Loucy (cell line): ENCODE measurements at regions not wholly inside any gene's neighbourhood (a gene's known extent, or its start where the extent isn't known, plus 50 kb on each side); places are given as distances from the start of the nearest gene placed in this dataset.

Experiments used
- EZH2phosphoT487 ChIP-seq: fragments of 200-600 bp; IDR thresholded peaks from 2 replicates; pipeline ENCODE4 v1.6.1; 2018; ENCODE audit warnings: antibody characterized with exemption, mild to moderate bottlenecking, moderate library complexity, borderline replicate concordance
- TF ChIP-seq, protein P1 (sequence below): fragments of 200-600 bp; sonication (generic); conservative IDR thresholded peaks from 2 replicates; pipeline ENCODE4 v1.5.1; 2014; ENCODE audit warnings: mild to moderate bottlenecking, antibody characterized with exemption, low read length

DNA sequence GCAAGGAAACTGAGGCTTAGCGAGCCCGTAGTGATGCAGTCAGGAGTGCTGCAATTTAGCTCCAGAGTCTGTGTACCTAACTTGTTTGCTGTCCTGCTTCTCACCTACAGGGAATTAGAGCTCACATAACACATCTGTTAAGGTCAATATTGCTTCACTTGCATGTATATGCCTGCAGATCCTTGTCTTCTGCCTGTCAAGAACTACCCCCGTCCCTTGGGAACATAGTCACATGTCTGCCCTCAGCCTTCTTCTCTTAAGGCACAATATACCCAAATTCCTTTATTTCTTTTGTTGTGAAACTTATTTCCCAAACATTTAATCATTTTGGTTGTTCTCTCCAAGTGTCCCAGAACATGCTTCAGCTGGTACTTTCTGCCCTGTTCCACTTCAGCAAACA lies 103.3 kb upstream of the LEF1 start:
- TF ChIP-seq, protein P1, sequence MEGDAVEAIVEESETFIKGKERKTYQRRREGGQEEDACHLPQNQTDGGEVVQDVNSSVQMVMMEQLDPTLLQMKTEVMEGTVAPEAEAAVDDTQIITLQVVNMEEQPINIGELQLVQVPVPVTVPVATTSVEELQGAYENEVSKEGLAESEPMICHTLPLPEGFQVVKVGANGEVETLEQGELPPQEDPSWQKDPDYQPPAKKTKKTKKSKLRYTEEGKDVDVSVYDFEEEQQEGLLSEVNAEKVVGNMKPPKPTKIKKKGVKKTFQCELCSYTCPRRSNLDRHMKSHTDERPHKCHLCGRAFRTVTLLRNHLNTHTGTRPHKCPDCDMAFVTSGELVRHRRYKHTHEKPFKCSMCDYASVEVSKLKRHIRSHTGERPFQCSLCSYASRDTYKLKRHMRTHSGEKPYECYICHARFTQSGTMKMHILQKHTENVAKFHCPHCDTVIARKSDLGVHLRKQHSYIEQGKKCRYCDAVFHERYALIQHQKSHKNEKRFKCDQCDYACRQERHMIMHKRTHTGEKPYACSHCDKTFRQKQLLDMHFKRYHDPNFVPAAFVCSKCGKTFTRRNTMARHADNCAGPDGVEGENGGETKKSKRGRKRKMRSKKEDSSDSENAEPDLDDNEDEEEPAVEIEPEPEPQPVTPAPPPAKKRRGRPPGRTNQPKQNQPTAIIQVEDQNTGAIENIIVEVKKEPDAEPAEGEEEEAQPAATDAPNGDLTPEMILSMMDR, result no peak
- TF ChIP-seq EZH2phosphoT487, result no peak
